ENCODE measurements at regions not wholly inside any gene's neighbourhood (a gene's known extent, or its start where the extent isn't known, plus 50 kb on each side); places are given as distances from the start of the nearest gene placed in this dataset.

GRCh38 chr17:73882590-73882989 is 238.3 kb upstream of the SDK2 start:
- no peak for TF ChIP-seq POLR2A (IDR thresholded peaks at IDR 0.05; ENCODE audit: borderline replicate concordance, extremely low read depth, insufficient read depth, insufficient read length)
- no peak for TF ChIP-seq POLR2AphosphoS5 (IDR thresholded peaks at IDR 0.05; ENCODE audit: low read depth, low read length)
- no peak for TF ChIP-seq ZNF274 (IDR thresholded peaks at IDR 0.05; ENCODE audit: low read depth, low read length)
- no peak for TF ChIP-seq EZH2phosphoT487 (IDR thresholded peaks at IDR 0.05; ENCODE audit: borderline replicate concordance)
- TF ChIP-seq CTCF (IDR thresholded peaks at IDR 0.05 in 2 of 3, conservative IDR thresholded peaks at IDR 0.05 in 1 of 3; ENCODE audit: borderline replicate concordance in 1 of 3, insufficient read depth in 1 of 3, low read depth in 2 of 3, low read length in 2 of 3) = no peak
- TF ChIP-seq YY1 (IDR thresholded peaks at IDR 0.05; ENCODE audit: extremely low read depth, insufficient replicate concordance, low read depth, low read length) = no peak
- no peak for TF ChIP-seq EZH2 (IDR thresholded peaks at IDR 0.05)
- TF ChIP-seq ZBTB33 (IDR thresholded peaks at IDR 0.05; ENCODE audit: extremely low read depth, insufficient replicate concordance, low read length) = no peak
- TF ChIP-seq JUND (IDR thresholded peaks at IDR 0.05) = no peak
- TF ChIP-seq RAD21 (IDR thresholded peaks at IDR 0.05; ENCODE audit: low read depth) = no peak
- TF ChIP-seq REST (IDR thresholded peaks at IDR 0.05; ENCODE audit: low read depth) = no peak
- TF ChIP-seq EGR1 (IDR thresholded peaks at IDR 0.05; ENCODE audit: low read depth) = no peak
- no peak for TF ChIP-seq SIN3A (IDR thresholded peaks at IDR 0.05; ENCODE audit: low read depth)

All from HCT116 (cell line).